T-cell (primary cell): ENCODE measurements at regions not wholly inside any gene's neighbourhood (a gene's known extent, or its start where the extent isn't known, plus 50 kb on each side); places are given as distances from the start of the nearest gene placed in this dataset.

Experiments used
- ATAC-seq, 4 experiments: fragments of 200-7000 bp in 3 of 4; fragments of 150-1000 bp in 1 of 4; cut with Tn5 transposase; replicated peaks in 1 of 4; 1 replicate in 3 of 4; 2 replicates in 1 of 4; pipeline ENCODE4 v1.10.0; 2021; ENCODE audit warnings: moderate library complexity in 3 of 4, mild to moderate bottlenecking in 2 of 4, moderate number of reproducible peaks in 1 of 4
- CTCF ChIA-PET, 2 donors: fragments of 300-600 bp; sonication (Branson Sonifier 250); formaldehyde crosslinking; loops; one replicate each; lab custom pipeline; 2022; ENCODE audit warnings: antibody characterized with exemption in 2 of 2; lab: Charles Lee
- POLR2A ChIA-PET, 2 donors: fragments of 300-600 bp; sonication (Branson Sonifier 250); formaldehyde crosslinking; loops; one replicate each; lab custom pipeline; 2022; ENCODE audit warnings: antibody characterized with exemption in 2 of 2; lab: Charles Lee
- DNase-seq, 35 experiments: peaks; one replicate each; pipeline versions ENCODE4 v3.0.0 to v3.0.0-alpha.2; 2013 to 2023
- H3K27ac ChIP-seq: one replicate; pipeline ENCODE4 v1.5.1; 2013; ENCODE audit warnings: low read length
- H3K27me3 ChIP-seq, 2 experiments: replicated peaks in 1 of 2; 1 replicate in 1 of 2; 2 replicates in 1 of 2; pipeline versions ENCODE4 v1.6.1 to v1.7.0; 2013; ENCODE audit warnings: low read length in 1 of 2, mixed read lengths in 1 of 2; ENCODE audit not compliant: control insufficient read depth in 2 of 2, insufficient read depth in 2 of 2; ENCODE audit errors: extremely low read depth in 1 of 2
- H3K36me3 ChIP-seq, 2 donors: 1 replicate in 1 of 2; 2 replicates in 1 of 2; pipeline versions ENCODE4 v1.6.1 to v1.7.0; 2013; ENCODE audit warnings: low read length in 1 of 2; ENCODE audit not compliant: control insufficient read depth in 2 of 2, insufficient read depth in 1 of 2; ENCODE audit errors: extremely low read depth in 1 of 2
- H3K4me1 ChIP-seq, 2 experiments: 1 replicate in 1 of 2; 2 replicates in 1 of 2; pipeline versions ENCODE4 v1.6.1 to v1.7.0; 2013; ENCODE audit warnings: low read length in 2 of 2, mixed read lengths in 1 of 2; ENCODE audit not compliant: insufficient read depth in 2 of 2, control insufficient read depth in 1 of 2; ENCODE audit errors: extremely low read depth in 1 of 2
- H3K4me3 ChIP-seq, 2 donors: 1 replicate in 1 of 2; 2 replicates in 1 of 2; pipeline versions ENCODE4 v1.5.1 to v1.7.0; 2013; ENCODE audit warnings: mild to moderate bottlenecking in 2 of 2, low read length in 1 of 2, moderate library complexity in 1 of 2; ENCODE audit not compliant: control insufficient read depth in 1 of 2; ENCODE audit errors: extremely low read depth in 1 of 2
- H3K9me3 ChIP-seq: 2 replicates; pipeline ENCODE4 v1.7.0; 2013
- H3K27ac Mint-ChIP-seq, 2 donors: one replicate each; pipeline ENCODE4 v1.8.0; 2020 to 2021; ENCODE audit warnings: mild to moderate bottlenecking in 2 of 2, mixed read lengths in 2 of 2
- H3K27me3 Mint-ChIP-seq, 2 donors: one replicate each; pipeline ENCODE4 v1.8.0; 2021 to 2022; ENCODE audit warnings: mixed read lengths in 2 of 2
- H3K36me3 Mint-ChIP-seq: one replicate; pipeline ENCODE4 v1.8.0; 2021; ENCODE audit warnings: mixed read lengths
- H3K4me1 Mint-ChIP-seq, 3 donors: one replicate each; pipeline ENCODE4 v1.8.0; 2020 to 2022; ENCODE audit warnings: mixed read lengths in 3 of 3, mild to moderate bottlenecking in 1 of 3
- H3K4me3 Mint-ChIP-seq, 3 donors: one replicate each; pipeline ENCODE4 v1.8.0; 2020 to 2022; ENCODE audit warnings: mild to moderate bottlenecking in 3 of 3, mixed read lengths in 3 of 3, moderate library complexity in 3 of 3
- H3K9me3 Mint-ChIP-seq, 3 donors: one replicate each; pipeline ENCODE4 v1.8.0; 2020 to 2022; ENCODE audit warnings: mixed read lengths in 3 of 3
- WGBS: methylation state at CpG from one replicate; pipeline ENCODE4 v1.1.5; 2013; ENCODE audit warnings: missing lambda C conversion rate; ENCODE audit not compliant: insufficient coverage; 5-methylcytosine and 5-hydroxymethylcytosine counted together

DNA sequence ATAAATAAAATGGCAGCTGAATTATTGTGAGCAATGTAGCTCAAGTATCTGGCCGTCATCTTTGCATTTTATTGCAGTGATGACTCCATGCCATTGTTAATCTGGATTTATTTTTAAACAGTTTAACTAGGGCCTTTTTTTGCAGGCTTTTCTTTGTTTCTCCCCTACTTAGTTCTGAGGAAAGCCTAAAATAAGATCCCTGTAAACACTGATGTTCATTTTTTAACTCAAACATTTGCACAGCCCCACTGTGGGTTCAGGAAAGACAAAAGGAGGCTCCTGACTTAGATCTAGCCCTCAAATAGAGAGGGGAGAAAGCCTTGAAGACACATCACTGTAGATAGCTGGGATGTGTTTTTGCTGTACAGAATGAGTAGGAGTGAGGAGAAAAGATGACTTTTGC is 69.2 kb downstream of the PLEKHG1 start:
- no peak for DNase-seq
- CTCF ChIA-PET = interaction anchor here in 1 of 2 donors (0.6 kb wide), 1 partner anchor 16 kb away, joined by 3 read pairs; no protein-coding TSS in a partner anchor
- no CpG with 5 or more reads among the region's 1 CpG for WGBS

GRCh38 chr6:150670311-150670710 is 70.6 kb downstream of the PLEKHG1 start:
- Histone ChIP-seq H3K9me3 (no peaks in the 10 kb centered on the region), H3K36me3 (no peaks in the 10 kb centered on the region), H3K27ac (no peak overlapping the region), H3K27me3 (no peaks in the 10 kb centered on the region), H3K4me1 (no peaks in the 10 kb centered on the region), H3K4me3 (no peak overlapping the region)
- WGBS = 96% methylated on average over 5 of the region's 7 CpGs
- Mint-ChIP-seq H3K27me3 (no peaks in the 10 kb centered on the region), H3K4me3 (no peak overlapping the region), H3K9me3 (no peaks in the 10 kb centered on the region), H3K27ac (no peak overlapping the region), H3K4me1 (peaks cover 11 to 14% (median 13%) of the 10 kb centered on the region in 3 donors), H3K36me3 (no peaks in the 10 kb centered on the region)
- ChIA-PET CTCF (no interaction called here), POLR2A (no interaction called here)
- ATAC-seq = no peak
- DNase-seq = no peak

More for the DNA sequence above, 69.2 kb downstream of the PLEKHG1 start:
- Mint-ChIP-seq H3K36me3 (no peaks in the 10 kb centered on the region), H3K9me3 (no peaks in the 10 kb centered on the region), H3K27ac (no peak overlapping the region), H3K4me1 (peaks cover 6 to 10% (median 9%) of the 10 kb centered on the region in 3 donors), H3K4me3 (no peak overlapping the region), H3K27me3 (no peaks in the 10 kb centered on the region)
- H3K27me3 ChIP-seq = no peaks in the 10 kb centered on the region
- no peaks in the 10 kb centered on the region for H3K4me1 ChIP-seq
- POLR2A ChIA-PET = interaction anchor here in 1 of 2 donors (0.6 kb wide), 1 partner anchor 35 kb away, joined by 10 read pairs; no protein-coding TSS in a partner anchor
- H3K36me3 ChIP-seq = no peaks in the 10 kb centered on the region
- no peak overlapping the region for H3K27ac ChIP-seq
- ATAC-seq = no peak
- H3K4me3 ChIP-seq = no peak overlapping the region
- H3K9me3 ChIP-seq = no peaks in the 10 kb centered on the region

DNA sequence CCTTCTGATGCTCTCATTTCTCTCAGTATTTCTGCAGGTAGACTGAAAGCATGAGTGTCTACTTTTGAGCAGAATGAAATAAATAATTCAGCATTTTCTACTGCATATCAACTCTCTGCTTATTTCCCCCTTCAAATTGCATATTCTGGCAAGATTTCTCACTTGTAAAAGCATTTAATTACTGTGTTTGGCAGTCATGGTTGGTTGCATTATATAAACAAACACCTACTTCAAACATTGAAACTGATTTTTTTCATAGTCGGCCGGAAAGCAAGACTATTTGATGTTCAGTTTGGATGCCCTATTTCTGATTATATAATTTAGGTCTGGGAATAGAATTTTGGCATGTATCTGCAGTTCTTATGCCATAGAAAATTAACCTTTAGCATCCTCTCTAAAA is 73.1 kb downstream of the PLEKHG1 start:
- H3K4me3 ChIP-seq = no peak overlapping the region
- H3K4me1 ChIP-seq = no peaks in the 10 kb centered on the region
- H3K36me3 ChIP-seq = no peaks in the 10 kb centered on the region
- no CpG with 5 or more reads among the region's 2 CpGs for WGBS
- H3K27me3 ChIP-seq = no peaks in the 10 kb centered on the region
- no peaks in the 10 kb centered on the region for H3K9me3 ChIP-seq
- Mint-ChIP-seq H3K27me3 (no peaks in the 10 kb centered on the region), H3K4me1 (peaks cover 8 to 13% (median 10%) of the 10 kb centered on the region in 3 donors), H3K27ac (no peak overlapping the region), H3K4me3 (no peak overlapping the region), H3K36me3 (no peaks in the 10 kb centered on the region), H3K9me3 (no peaks in the 10 kb centered on the region)
- ChIA-PET CTCF (no interaction called here), POLR2A (no interaction called here)
- ATAC-seq (no peak), DNase-seq (no peak)
- H3K27ac ChIP-seq = no peak overlapping the region

- Mint-ChIP-seq H3K4me1 (peaks cover 5 to 7% (median 6%) of the 10 kb centered on the region in 3 donors), H3K36me3 (no peaks in the 10 kb centered on the region), H3K4me3 (no peak overlapping the region), H3K27ac (peak overlapping the region in 1 of 2 donors; percentile 56), H3K9me3 (no peaks in the 10 kb centered on the region), H3K27me3 (no peaks in the 10 kb centered on the region)
- Histone ChIP-seq H3K4me3 (no peak overlapping the region), H3K36me3 (no peaks in the 10 kb centered on the region), H3K9me3 (no peaks in the 10 kb centered on the region), H3K27ac (no peak overlapping the region), H3K4me1 (no peaks in the 10 kb centered on the region), H3K27me3 (no peaks in the 10 kb centered on the region)
- CTCF ChIA-PET = no interaction called here
- POLR2A ChIA-PET = no interaction called here
- DNase-seq = no peak
- 90% methylated on average over 2 of the region's 9 CpGs for WGBS
- ATAC-seq = no peak
These were observed 74.1 kb downstream of the PLEKHG1 start for GRCh38 chr6:150673720-150674346.

DNA sequence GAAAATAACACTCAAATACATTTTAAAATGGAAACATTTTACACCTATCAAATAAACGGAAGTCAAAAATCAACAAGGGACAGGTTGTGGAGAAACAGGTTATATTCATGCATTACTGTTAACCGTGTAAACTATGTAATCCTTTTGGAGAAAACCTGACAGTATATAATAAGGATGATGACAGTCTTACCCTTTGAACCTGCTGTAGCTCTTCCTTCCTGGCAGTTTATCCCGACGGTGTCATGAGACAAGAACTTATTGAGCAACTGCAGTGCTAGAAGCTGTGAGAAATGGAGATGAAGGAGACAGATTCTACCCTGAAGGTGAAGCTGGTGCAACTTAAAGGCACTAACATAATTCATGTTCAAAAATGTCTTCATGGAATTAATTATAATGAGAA is 76.7 kb downstream of the PLEKHG1 start:
- ChIA-PET CTCF (no interaction called here), POLR2A (no interaction called here)
- no peak overlapping the region for H3K27ac Mint-ChIP-seq
- DNase-seq (no peak), ATAC-seq (no peak)
- H3K4me1 ChIP-seq = no peaks in the 10 kb centered on the region
- no peak overlapping the region for H3K4me3 ChIP-seq
- WGBS = 100% methylated on average over 1 of the region's 4 CpGs
- peaks cover 5 to 8% (median 7%) of the 10 kb centered on the region in 3 donors for H3K4me1 Mint-ChIP-seq
- no peaks in the 10 kb centered on the region for H3K27me3 Mint-ChIP-seq
- no peaks in the 10 kb centered on the region for H3K36me3 Mint-ChIP-seq
- no peaks in the 10 kb centered on the region for H3K36me3 ChIP-seq
- no peak overlapping the region for H3K27ac ChIP-seq
- no peak overlapping the region for H3K4me3 Mint-ChIP-seq
- H3K9me3 Mint-ChIP-seq = no peaks in the 10 kb centered on the region
- H3K9me3 ChIP-seq = no peaks in the 10 kb centered on the region
- no peaks in the 10 kb centered on the region for H3K27me3 ChIP-seq

- Mint-ChIP-seq H3K4me3 (no peak overlapping the region), H3K4me1 (peaks cover 5 to 8% (median 7%) of the 10 kb centered on the region in 3 donors), H3K36me3 (no peaks in the 10 kb centered on the region), H3K9me3 (no peaks in the 10 kb centered on the region), H3K27me3 (no peaks in the 10 kb centered on the region), H3K27ac (no peak overlapping the region)
- ATAC-seq = no peak
- H3K27me3 ChIP-seq = no peaks in the 10 kb centered on the region
- no peaks in the 10 kb centered on the region for H3K4me1 ChIP-seq
- H3K4me3 ChIP-seq = no peak overlapping the region
- H3K9me3 ChIP-seq = no peaks in the 10 kb centered on the region
- DNase-seq = no peak
- ChIA-PET CTCF (no interaction called here), POLR2A (no interaction called here)
- H3K36me3 ChIP-seq = no peaks in the 10 kb centered on the region
- H3K27ac ChIP-seq = no peak overlapping the region
- WGBS = 88% methylated on average over 1 of the region's 2 CpGs
These were observed 77.1 kb downstream of the PLEKHG1 start for GRCh38 chr6:150676772-150677171.
